K562 (cell line): ENCODE measurements at regions not wholly inside any gene's neighbourhood (a gene's known extent, or its start where the extent isn't known, plus 50 kb on each side); places are given as distances from the start of the nearest gene placed in this dataset.

ENCODE experiments used
- ATAC-seq: fragments of 200-7000 bp; cut with Tn5 transposase; 3 replicates; pipeline ENCODE4 v1.9.1; 2020; ENCODE audit warnings: moderate library complexity
- BruUV-seq: library from RNA; stranded (reverse); fragments of 400-500 nt; replicated peaks from 2 replicates; lab custom pipeline; 2021; lab: Mats Ljungman, UMichigan
- CTCF ChIA-PET: fragments of 300-600 bp; formaldehyde crosslinking; extraction: SDS; loops from one replicate; lab custom pipeline; 2021; ENCODE audit warnings: low intra/inter-chr PET ratio; lab: Yijun Ruan, JAX
- POLR2A ChIA-PET: fragments of 300-600, 350-650 bp; sonication (Branson Sonifier 250); formaldehyde crosslinking; extraction: SDS; loops from one replicate; lab custom pipeline; 2021; ENCODE audit warnings: antibody characterized with exemption, inconsistent platforms; lab: Yijun Ruan, JAX
- DNase-seq, 4 experiments: peaks; one replicate each; pipeline versions ENCODE4 v3.0.0 to v3.0.0-alpha.2; 2011 to 2018; ENCODE audit warnings: low spot score in 3 of 4, mixed read lengths in 3 of 4; ENCODE audit errors: extremely low read depth in 1 of 4
- FAIRE-seq: peaks from 2 replicates; lab custom pipeline; 2011; peaks lifted over from hg19 to GRCh38; lab: Jason Lieb, UNC
- H2AFZ ChIP-seq: 2 replicates; pipeline ENCODE4 v1.6.0; 2011; ENCODE audit warnings: low read depth, low read length, control low read depth, inconsistent platforms
- H3K27ac ChIP-seq: fragments of 200-600 bp; 3 replicates; pipeline ENCODE4 v1.8.0; 2011; ENCODE audit warnings: low read depth, mild to moderate bottlenecking, control low read depth, inconsistent platforms, low read length, moderate library complexity, mixed read lengths; ENCODE audit errors: extremely low read depth
- H3K27me3 ChIP-seq, 2 experiments: fragments of 300-600 bp in 1 of 2; 2 replicates in 1 of 2; 3 replicates in 1 of 2; pipeline versions ENCODE4 v1.6.0 to v1.8.0; 2011; ENCODE audit warnings: inconsistent platforms in 2 of 2, low read length in 2 of 2, mild to moderate bottlenecking in 1 of 2, mixed read lengths in 1 of 2, moderate library complexity in 1 of 2; ENCODE audit not compliant: control insufficient read depth in 2 of 2, insufficient read depth in 2 of 2
- H3K36me3 ChIP-seq: fragments of 300-600 bp; 3 replicates; pipeline ENCODE4 v1.8.0; 2011; ENCODE audit warnings: mild to moderate bottlenecking, low read length, inconsistent platforms; ENCODE audit not compliant: control insufficient read depth, insufficient read depth
- H3K4me1 ChIP-seq, 2 experiments: fragments of 200-600 bp in 1 of 2; replicated peaks in 1 of 2; 2 replicates in 1 of 2; 3 replicates in 1 of 2; pipeline versions ENCODE4 v1.5.1 to v1.8.0; 2011; ENCODE audit warnings: inconsistent platforms in 2 of 2, low read length in 2 of 2, mild to moderate bottlenecking in 1 of 2, mixed read lengths in 1 of 2, moderate library complexity in 1 of 2; ENCODE audit not compliant: control insufficient read depth in 2 of 2, insufficient read depth in 2 of 2
- H3K4me2 ChIP-seq: 2 replicates; pipeline ENCODE4 v1.6.1; 2011; ENCODE audit warnings: low read length, control low read depth, inconsistent platforms, mixed read lengths; ENCODE audit not compliant: insufficient read depth
- H3K4me3 ChIP-seq: fragments of 200-600 bp; sonication (generic), shearing (Covaris generic); 2 replicates; pipeline ENCODE4 v1.5.1; 2016; ENCODE audit warnings: control low read depth, inconsistent platforms
- H3K79me2 ChIP-seq: fragments of 200-600 bp; 3 replicates; pipeline ENCODE4 v1.8.0; 2011; ENCODE audit warnings: low read length, inconsistent platforms; ENCODE audit not compliant: control insufficient read depth, insufficient read depth
- H3K9ac ChIP-seq, 2 experiments: 2 replicates each; pipeline versions ENCODE4 v1.6.0 to v1.6.1; 2011; ENCODE audit warnings: low read depth in 2 of 2, low read length in 2 of 2, control low read depth in 1 of 2, inconsistent platforms in 1 of 2, mild to moderate bottlenecking in 1 of 2, mixed read lengths in 1 of 2; ENCODE audit not compliant: insufficient read depth in 1 of 2
- H3K9me1 ChIP-seq: one replicate; pipeline ENCODE4 v1.6.0; 2011; ENCODE audit warnings: inconsistent platforms, mild to moderate bottlenecking, low read length, moderate library complexity; ENCODE audit not compliant: control insufficient read depth, insufficient read depth
- H3K9me3 ChIP-seq: replicated peaks from 2 replicates; pipeline ENCODE4 v1.5.1; 2011; ENCODE audit warnings: low read depth, low read length, inconsistent platforms; ENCODE audit not compliant: control insufficient read depth, insufficient read depth
- H4K20me1 ChIP-seq: replicated peaks from 2 replicates; pipeline ENCODE4 v1.6.1; 2011; ENCODE audit warnings: low read length, inconsistent platforms, mixed read lengths; ENCODE audit not compliant: control insufficient read depth, insufficient read depth
- HSF4 ChIP-seq: fragments of 250-450 bp; sonication (Bioruptor Pico); IDR thresholded peaks from 2 replicates; pipeline ENCODE4 v2.1.2; 2022; ENCODE audit warnings: mild to moderate bottlenecking, moderate library complexity, borderline replicate concordance
- POLR2B ChIP-seq: fragments of 450-650 bp; IDR thresholded peaks from 2 replicates; pipeline ENCODE4 v1.6.1; 2018; ENCODE audit warnings: low read depth; ENCODE audit not compliant: partially characterized antibody
- SOX6 ChIP-seq: fragments of 450-650 bp; IDR thresholded peaks from 2 replicates; pipeline ENCODE4 v1.6.1; 2014; ENCODE audit warnings: mild to moderate bottlenecking
- ZBTB7A ChIP-seq: IDR thresholded peaks from 2 replicates; pipeline ENCODE4 v1.6.1; 2011; ENCODE audit warnings: low read depth, mild to moderate bottlenecking, low read length, moderate library complexity, borderline replicate concordance; ENCODE audit not compliant: control insufficient read depth
- ZSCAN29 ChIP-seq: fragments of 450-650 bp; IDR thresholded peaks from 2 replicates; pipeline ENCODE4 v1.6.1; 2017
- WGBS: fragments of 100-300 bp; shearing (Covaris generic); methylation state at CpG from one replicate; pipeline ENCODE4 v1.1.6; 2016; ENCODE audit warnings: low coverage, mixed read lengths; ENCODE audit not compliant: insufficient coverage; ENCODE audit errors: missing lambda C conversion rate; 5-methylcytosine and 5-hydroxymethylcytosine counted together
- in situ Hi-C: fragments of 300-500 bp; cut with MboI; formaldehyde crosslinking; loops from 4 replicates; pipeline ENCODE4 v1.15.0; 2018; ENCODE audit warnings: inconsistent platforms, mixed read lengths
- intact Hi-C: fragments of 100-400 bp; cut with micrococcal nuclease; formaldehyde crosslinking; loops from 2 replicates; pipeline ENCODE4 v1.14.2; 2022
- TF ChIP-seq, protein P1 (sequence below): fragments of 250-450 bp; sonication (Bioruptor Pico); IDR thresholded peaks from 2 replicates; pipeline ENCODE4 v1.5.0; 2022; ENCODE audit warnings: mild to moderate bottlenecking
- TF ChIP-seq, protein P2 (sequence below): fragments of 200-600 bp; sonication (generic); IDR thresholded peaks from one replicate; pipeline ENCODE4 v1.6.1; 2012; ENCODE audit warnings: mild to moderate bottlenecking, low read depth, low read length, inconsistent platforms

DNA sequence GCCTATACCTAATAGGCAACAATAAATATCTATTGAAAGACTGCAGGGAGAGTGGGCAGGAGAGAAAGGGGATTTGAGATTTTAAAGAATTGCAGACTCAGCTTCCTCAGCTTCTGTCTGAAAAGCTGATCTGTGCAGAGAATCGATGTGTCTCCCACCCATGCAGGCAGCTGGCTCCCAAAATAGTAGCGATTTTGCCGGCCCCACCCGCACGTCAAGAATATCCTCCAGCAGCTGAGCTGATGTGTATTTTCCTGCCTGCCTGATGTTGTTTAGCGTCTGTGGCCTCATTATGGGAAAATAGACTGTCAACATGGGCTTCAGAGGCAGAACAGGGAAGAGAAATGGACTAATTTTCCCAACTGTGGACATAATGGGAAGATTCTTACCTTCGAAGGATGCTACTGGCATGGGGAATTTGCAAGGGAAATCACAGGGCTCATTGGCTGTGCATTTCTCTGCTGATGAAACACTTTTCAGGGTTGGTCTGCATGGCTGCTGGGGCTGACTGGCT lies 699.8 kb downstream of the PTPRU start:
- no peak overlapping the region for H2AFZ ChIP-seq
- H3K4me1 ChIP-seq, result no peaks in the 10 kb centered on the region
- H3K27ac ChIP-seq, result no peak overlapping the region
- ChIA-PET CTCF (no interaction called here), POLR2A (no interaction called here)
- no peaks in the 10 kb centered on the region for H3K79me2 ChIP-seq
- H3K4me3 ChIP-seq, result no peak overlapping the region
- H3K9ac ChIP-seq, result no peak overlapping the region
- no peak for FAIRE-seq
- 6% methylated on average over 7 of the region's 7 CpGs for WGBS
- no peaks in the 10 kb centered on the region for H3K9me3 ChIP-seq
- no peak for ATAC-seq
- BruUV-seq, result no TSS peak
- DNase-seq, result no peak
- no peak overlapping the region for H3K4me2 ChIP-seq
- intact Hi-C loops (no loop called here), in situ Hi-C loops (no loop called here)
- no peaks in the 10 kb centered on the region for H3K36me3 ChIP-seq
- H3K27me3 ChIP-seq, result peaks cover 0 to 10% of the 10 kb centered on the region in 2 experiments; a peak in 1 of 5 replicates
- H4K20me1 ChIP-seq, result no peaks in the 10 kb centered on the region; the same call in 1 of the 2 replicates
- no peaks in the 10 kb centered on the region for H3K9me1 ChIP-seq
- TF ChIP-seq SOX6, result no peak
- TF ChIP-seq, protein P1, sequence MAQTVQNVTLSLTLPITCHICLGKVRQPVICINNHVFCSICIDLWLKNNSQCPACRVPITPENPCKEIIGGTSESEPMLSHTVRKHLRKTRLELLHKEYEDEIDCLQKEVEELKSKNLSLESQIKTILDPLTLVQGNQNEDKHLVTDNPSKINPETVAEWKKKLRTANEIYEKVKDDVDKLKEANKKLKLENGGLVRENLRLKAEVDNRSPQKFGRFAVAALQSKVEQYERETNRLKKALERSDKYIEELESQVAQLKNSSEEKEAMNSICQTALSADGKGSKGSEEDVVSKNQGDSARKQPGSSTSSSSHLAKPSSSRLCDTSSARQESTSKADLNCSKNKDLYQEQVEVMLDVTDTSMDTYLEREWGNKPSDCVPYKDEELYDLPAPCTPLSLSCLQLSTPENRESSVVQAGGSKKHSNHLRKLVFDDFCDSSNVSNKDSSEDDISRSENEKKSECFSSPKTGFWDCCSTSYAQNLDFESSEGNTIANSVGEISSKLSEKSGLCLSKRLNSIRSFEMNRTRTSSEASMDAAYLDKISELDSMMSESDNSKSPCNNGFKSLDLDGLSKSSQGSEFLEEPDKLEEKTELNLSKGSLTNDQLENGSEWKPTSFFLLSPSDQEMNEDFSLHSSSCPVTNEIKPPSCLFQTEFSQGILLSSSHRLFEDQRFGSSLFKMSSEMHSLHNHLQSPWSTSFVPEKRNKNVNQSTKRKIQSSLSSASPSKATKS (CRISPR knock-in tag), result no peak
- no peak for TF ChIP-seq ZBTB7A
- no peak for TF ChIP-seq HSF4 (CRISPR knock-in tag)
- TF ChIP-seq, protein P2, sequence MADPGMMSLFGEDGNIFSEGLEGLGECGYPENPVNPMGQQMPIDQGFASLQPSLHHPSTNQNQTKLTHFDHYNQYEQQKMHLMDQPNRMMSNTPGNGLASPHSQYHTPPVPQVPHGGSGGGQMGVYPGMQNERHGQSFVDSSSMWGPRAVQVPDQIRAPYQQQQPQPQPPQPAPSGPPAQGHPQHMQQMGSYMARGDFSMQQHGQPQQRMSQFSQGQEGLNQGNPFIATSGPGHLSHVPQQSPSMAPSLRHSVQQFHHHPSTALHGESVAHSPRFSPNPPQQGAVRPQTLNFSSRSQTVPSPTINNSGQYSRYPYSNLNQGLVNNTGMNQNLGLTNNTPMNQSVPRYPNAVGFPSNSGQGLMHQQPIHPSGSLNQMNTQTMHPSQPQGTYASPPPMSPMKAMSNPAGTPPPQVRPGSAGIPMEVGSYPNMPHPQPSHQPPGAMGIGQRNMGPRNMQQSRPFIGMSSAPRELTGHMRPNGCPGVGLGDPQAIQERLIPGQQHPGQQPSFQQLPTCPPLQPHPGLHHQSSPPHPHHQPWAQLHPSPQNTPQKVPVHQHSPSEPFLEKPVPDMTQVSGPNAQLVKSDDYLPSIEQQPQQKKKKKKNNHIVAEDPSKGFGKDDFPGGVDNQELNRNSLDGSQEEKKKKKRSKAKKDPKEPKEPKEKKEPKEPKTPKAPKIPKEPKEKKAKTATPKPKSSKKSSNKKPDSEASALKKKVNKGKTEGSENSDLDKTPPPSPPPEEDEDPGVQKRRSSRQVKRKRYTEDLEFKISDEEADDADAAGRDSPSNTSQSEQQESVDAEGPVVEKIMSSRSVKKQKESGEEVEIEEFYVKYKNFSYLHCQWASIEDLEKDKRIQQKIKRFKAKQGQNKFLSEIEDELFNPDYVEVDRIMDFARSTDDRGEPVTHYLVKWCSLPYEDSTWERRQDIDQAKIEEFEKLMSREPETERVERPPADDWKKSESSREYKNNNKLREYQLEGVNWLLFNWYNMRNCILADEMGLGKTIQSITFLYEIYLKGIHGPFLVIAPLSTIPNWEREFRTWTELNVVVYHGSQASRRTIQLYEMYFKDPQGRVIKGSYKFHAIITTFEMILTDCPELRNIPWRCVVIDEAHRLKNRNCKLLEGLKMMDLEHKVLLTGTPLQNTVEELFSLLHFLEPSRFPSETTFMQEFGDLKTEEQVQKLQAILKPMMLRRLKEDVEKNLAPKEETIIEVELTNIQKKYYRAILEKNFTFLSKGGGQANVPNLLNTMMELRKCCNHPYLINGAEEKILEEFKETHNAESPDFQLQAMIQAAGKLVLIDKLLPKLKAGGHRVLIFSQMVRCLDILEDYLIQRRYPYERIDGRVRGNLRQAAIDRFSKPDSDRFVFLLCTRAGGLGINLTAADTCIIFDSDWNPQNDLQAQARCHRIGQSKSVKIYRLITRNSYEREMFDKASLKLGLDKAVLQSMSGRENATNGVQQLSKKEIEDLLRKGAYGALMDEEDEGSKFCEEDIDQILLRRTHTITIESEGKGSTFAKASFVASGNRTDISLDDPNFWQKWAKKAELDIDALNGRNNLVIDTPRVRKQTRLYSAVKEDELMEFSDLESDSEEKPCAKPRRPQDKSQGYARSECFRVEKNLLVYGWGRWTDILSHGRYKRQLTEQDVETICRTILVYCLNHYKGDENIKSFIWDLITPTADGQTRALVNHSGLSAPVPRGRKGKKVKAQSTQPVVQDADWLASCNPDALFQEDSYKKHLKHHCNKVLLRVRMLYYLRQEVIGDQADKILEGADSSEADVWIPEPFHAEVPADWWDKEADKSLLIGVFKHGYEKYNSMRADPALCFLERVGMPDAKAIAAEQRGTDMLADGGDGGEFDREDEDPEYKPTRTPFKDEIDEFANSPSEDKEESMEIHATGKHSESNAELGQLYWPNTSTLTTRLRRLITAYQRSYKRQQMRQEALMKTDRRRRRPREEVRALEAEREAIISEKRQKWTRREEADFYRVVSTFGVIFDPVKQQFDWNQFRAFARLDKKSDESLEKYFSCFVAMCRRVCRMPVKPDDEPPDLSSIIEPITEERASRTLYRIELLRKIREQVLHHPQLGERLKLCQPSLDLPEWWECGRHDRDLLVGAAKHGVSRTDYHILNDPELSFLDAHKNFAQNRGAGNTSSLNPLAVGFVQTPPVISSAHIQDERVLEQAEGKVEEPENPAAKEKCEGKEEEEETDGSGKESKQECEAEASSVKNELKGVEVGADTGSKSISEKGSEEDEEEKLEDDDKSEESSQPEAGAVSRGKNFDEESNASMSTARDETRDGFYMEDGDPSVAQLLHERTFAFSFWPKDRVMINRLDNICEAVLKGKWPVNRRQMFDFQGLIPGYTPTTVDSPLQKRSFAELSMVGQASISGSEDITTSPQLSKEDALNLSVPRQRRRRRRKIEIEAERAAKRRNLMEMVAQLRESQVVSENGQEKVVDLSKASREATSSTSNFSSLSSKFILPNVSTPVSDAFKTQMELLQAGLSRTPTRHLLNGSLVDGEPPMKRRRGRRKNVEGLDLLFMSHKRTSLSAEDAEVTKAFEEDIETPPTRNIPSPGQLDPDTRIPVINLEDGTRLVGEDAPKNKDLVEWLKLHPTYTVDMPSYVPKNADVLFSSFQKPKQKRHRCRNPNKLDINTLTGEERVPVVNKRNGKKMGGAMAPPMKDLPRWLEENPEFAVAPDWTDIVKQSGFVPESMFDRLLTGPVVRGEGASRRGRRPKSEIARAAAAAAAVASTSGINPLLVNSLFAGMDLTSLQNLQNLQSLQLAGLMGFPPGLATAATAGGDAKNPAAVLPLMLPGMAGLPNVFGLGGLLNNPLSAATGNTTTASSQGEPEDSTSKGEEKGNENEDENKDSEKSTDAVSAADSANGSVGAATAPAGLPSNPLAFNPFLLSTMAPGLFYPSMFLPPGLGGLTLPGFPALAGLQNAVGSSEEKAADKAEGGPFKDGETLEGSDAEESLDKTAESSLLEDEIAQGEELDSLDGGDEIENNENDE, result no peak
- TF ChIP-seq POLR2B, result no peak
- TF ChIP-seq ZSCAN29, result no peak
